H9 (cell line): ENCODE measurements at regions not wholly inside any gene's neighbourhood (a gene's known extent, or its start where the extent isn't known, plus 50 kb on each side); places are given as distances from the start of the nearest gene placed in this dataset.

Experiments used
- DNase-seq: peaks from one replicate; pipeline ENCODE4 v3.0.0-alpha.2; 2017
- H2AFZ ChIP-seq: one replicate; pipeline ENCODE4 v1.6.1; 2013; ENCODE audit warnings: mild to moderate bottlenecking, low read length, control low read depth, moderate library complexity
- H2AK5ac ChIP-seq: 2 replicates; pipeline ENCODE4 v1.6.1; 2013; ENCODE audit warnings: low read length, control low read depth, mixed read lengths; ENCODE audit not compliant: insufficient read length
- H2BK120ac ChIP-seq: one replicate; pipeline ENCODE4 v1.6.1; 2013; ENCODE audit warnings: low read depth, mild to moderate bottlenecking, low read length, control low read depth, inconsistent platforms; ENCODE audit not compliant: poor library complexity, severe bottlenecking
- H2BK12ac ChIP-seq: 2 replicates; pipeline ENCODE4 v1.6.1; 2013; ENCODE audit warnings: low read length, control low read depth, mixed read lengths, low read depth; ENCODE audit not compliant: insufficient read length
- H2BK15ac ChIP-seq: 2 replicates; pipeline ENCODE4 v1.6.1; 2013; ENCODE audit warnings: low read depth, low read length, control low read depth
- H2BK20ac ChIP-seq: one replicate; pipeline ENCODE4 v1.6.1; 2013; ENCODE audit warnings: low read depth, mild to moderate bottlenecking, low read length, control low read depth, inconsistent platforms; ENCODE audit not compliant: poor library complexity, severe bottlenecking
- H2BK5ac ChIP-seq: 2 replicates; pipeline ENCODE4 v1.6.1; 2013; ENCODE audit warnings: low read length, control low read depth, mixed read lengths; ENCODE audit not compliant: insufficient read length
- H3K14ac ChIP-seq: 2 replicates; pipeline ENCODE4 v1.6.1; 2013; ENCODE audit warnings: low read length, control low read depth; ENCODE audit not compliant: insufficient read depth
- H3K18ac ChIP-seq: 2 replicates; pipeline ENCODE4 v1.6.1; 2013; ENCODE audit warnings: low read depth, mild to moderate bottlenecking, mixed read lengths, low read length, control low read depth; ENCODE audit not compliant: insufficient read length
- H3K23ac ChIP-seq: 2 replicates; pipeline ENCODE4 v1.6.1; 2013; ENCODE audit warnings: low read length, control low read depth, mixed read lengths, low read depth; ENCODE audit not compliant: insufficient read length
- H3K23me2 ChIP-seq: 2 replicates; pipeline ENCODE4 v1.6.1; 2013; ENCODE audit warnings: low read depth, mild to moderate bottlenecking, mixed read lengths, low read length, control low read depth; ENCODE audit not compliant: insufficient read length, poor library complexity, severe bottlenecking
- H3K27ac ChIP-seq: 2 replicates; pipeline ENCODE4 v1.5.1; 2013; ENCODE audit warnings: low read length, control low read depth, mixed read lengths, low read depth; ENCODE audit not compliant: insufficient read length
- H3K27me3 ChIP-seq: 2 replicates; pipeline ENCODE4 v1.6.1; 2013; ENCODE audit warnings: low read length, control low read depth, inconsistent platforms; ENCODE audit not compliant: insufficient read depth
- H3K4ac ChIP-seq: 2 replicates; pipeline ENCODE4 v1.6.1; 2013; ENCODE audit warnings: low read depth, mild to moderate bottlenecking, control low read depth, inconsistent platforms, low read length, moderate library complexity
- H3K4me1 ChIP-seq: 2 replicates; pipeline ENCODE4 v1.6.1; 2013; ENCODE audit warnings: low read length, control low read depth, inconsistent platforms; ENCODE audit not compliant: insufficient read depth
- H3K4me2 ChIP-seq: 2 replicates; pipeline ENCODE4 v1.6.1; 2013; ENCODE audit warnings: low read length, control low read depth, mixed read lengths; ENCODE audit not compliant: insufficient read length, insufficient read depth
- H3K56ac ChIP-seq: 2 replicates; pipeline ENCODE4 v1.6.1; 2013; ENCODE audit warnings: low read depth, mild to moderate bottlenecking, mixed read lengths, low read length, control low read depth; ENCODE audit not compliant: insufficient read length
- H3K79me1 ChIP-seq: 2 replicates; pipeline ENCODE4 v1.6.1; 2013; ENCODE audit warnings: low read depth, mild to moderate bottlenecking, moderate library complexity, low read length, control low read depth, inconsistent platforms; ENCODE audit not compliant: insufficient read depth, poor library complexity, severe bottlenecking
- H3K79me2 ChIP-seq: 2 replicates; pipeline ENCODE4 v1.6.1; 2013; ENCODE audit warnings: low read length, control low read depth, inconsistent platforms; ENCODE audit not compliant: insufficient read depth
- H3K9ac ChIP-seq: 2 replicates; pipeline ENCODE4 v1.6.1; 2013; ENCODE audit warnings: low read length, control low read depth, mixed read lengths; ENCODE audit not compliant: insufficient read length; ENCODE audit errors: extremely low read depth
- H3K9me3 ChIP-seq: one replicate; pipeline ENCODE4 v1.6.1; 2013; ENCODE audit warnings: low read depth, low read length, inconsistent platforms; ENCODE audit not compliant: control insufficient read depth
- H3T11ph ChIP-seq: one replicate; pipeline ENCODE4 v1.6.1; 2013; ENCODE audit warnings: mild to moderate bottlenecking, low read length, control low read depth, inconsistent platforms
- H4K20me1 ChIP-seq: one replicate; pipeline ENCODE4 v1.6.1; 2013; ENCODE audit not compliant: control insufficient read depth, insufficient read length, insufficient read depth
- H4K5ac ChIP-seq: 2 replicates; pipeline ENCODE4 v1.6.1; 2013; ENCODE audit warnings: low read depth, mild to moderate bottlenecking, mixed read lengths, low read length, control low read depth; ENCODE audit not compliant: insufficient read length
- H4K8ac ChIP-seq: replicated peaks from 2 replicates; pipeline ENCODE4 v1.6.1; 2013; ENCODE audit warnings: low read length, control low read depth, mixed read lengths, low read depth; ENCODE audit not compliant: insufficient read length
- H4K91ac ChIP-seq: 2 replicates; pipeline ENCODE4 v1.6.1; 2013; ENCODE audit warnings: low read depth, mild to moderate bottlenecking, moderate library complexity, mixed read lengths, low read length, control low read depth; ENCODE audit not compliant: insufficient read length
- H3K27ac Mint-ChIP-seq, 3 experiments: 2 replicates in 2 of 3; 3 replicates in 1 of 3; pipeline ENCODE4 v1.8.0; 2020 to 2021; ENCODE audit warnings: mixed read lengths in 3 of 3, mild to moderate bottlenecking in 1 of 3, moderate library complexity in 1 of 3
- H3K27me3 Mint-ChIP-seq: 2 replicates; pipeline ENCODE4 v1.8.0; 2021; ENCODE audit warnings: low read depth, mild to moderate bottlenecking, moderate library complexity, mixed read lengths
- H3K36me3 Mint-ChIP-seq, 3 experiments: 2 replicates in 2 of 3; 3 replicates in 1 of 3; pipeline ENCODE4 v1.8.0; 2020 to 2021; ENCODE audit warnings: low read depth in 3 of 3, mixed read lengths in 3 of 3; ENCODE audit not compliant: insufficient read depth in 1 of 3
- H3K4me1 Mint-ChIP-seq, 2 experiments: 2 replicates each; pipeline ENCODE4 v1.8.0; 2020; ENCODE audit warnings: mixed read lengths in 2 of 2
- H3K4me3 Mint-ChIP-seq, 2 experiments: 2 replicates in 1 of 2; 3 replicates in 1 of 2; pipeline ENCODE4 v1.8.0; 2020 to 2021; ENCODE audit warnings: mild to moderate bottlenecking in 2 of 2, mixed read lengths in 2 of 2, moderate library complexity in 1 of 2
- H3K9me3 Mint-ChIP-seq, 2 experiments: 2 replicates in 1 of 2; 3 replicates in 1 of 2; pipeline ENCODE4 v1.8.0; 2020; ENCODE audit warnings: mild to moderate bottlenecking in 2 of 2, mixed read lengths in 2 of 2, moderate library complexity in 1 of 2
- WGBS: extraction: QIAGEN DNeasy Blood & Tissue Kit; methylation state at CpG from one replicate; pipeline ENCODE4 v1.1.7; 2013; ENCODE audit warnings: missing lambda C conversion rate, low lambda C conversion rate, mixed read lengths; ENCODE audit not compliant: insufficient read length; ENCODE audit errors: extremely low coverage; 5-methylcytosine and 5-hydroxymethylcytosine counted together
- TF ChIP-seq, protein P1 (sequence below): fragments of 200-600 bp; sonication (generic); conservative IDR thresholded peaks from 3 replicates; pipeline ENCODE4 v1.8.0; 2021; ENCODE audit warnings: antibody characterized with exemption, mild to moderate bottlenecking

DNA sequence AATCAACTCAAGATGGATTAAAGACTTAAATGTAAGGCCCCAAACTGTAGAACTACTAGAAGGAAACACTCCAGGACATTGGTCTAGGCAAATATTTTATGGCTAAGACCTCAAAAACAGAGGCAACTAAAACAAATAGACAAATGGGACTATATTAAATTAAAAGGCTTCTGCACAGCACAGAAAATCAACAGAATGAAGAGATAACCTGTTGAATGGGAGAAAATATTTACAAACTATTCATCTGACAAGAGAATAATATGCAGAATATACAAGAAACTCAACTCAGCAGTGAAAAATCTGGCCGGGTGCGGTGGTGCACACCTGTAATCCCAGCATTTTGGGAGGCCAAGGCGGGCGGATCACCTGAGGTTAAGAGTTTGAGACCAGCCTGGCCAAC lies 84.1 kb upstream of the HNRNPU start:
- Histone ChIP-seq H3K79me1 (no peaks in the 10 kb centered on the region), H3K79me2 (no peaks in the 10 kb centered on the region), H4K8ac (no peak overlapping the region), H3K27ac (no peak overlapping the region), H3K4me1 (no peaks in the 10 kb centered on the region), H2BK20ac (no peak overlapping the region), H3K9ac (no peak overlapping the region), H3K27me3 (no peaks in the 10 kb centered on the region), H3K23me2 (no peaks in the 10 kb centered on the region), H3K4me2 (no peak overlapping the region), H2AFZ (no peak overlapping the region), H2BK12ac (no peak overlapping the region), H3K56ac (no peak overlapping the region), H3K14ac (no peak overlapping the region), H4K20me1 (no peaks in the 10 kb centered on the region), H2AK5ac (no peak overlapping the region), H4K5ac (no peak overlapping the region), H2BK15ac (no peak overlapping the region), H3K4ac (no peak overlapping the region), H4K91ac (no peak overlapping the region), H3K9me3 (no peaks in the 10 kb centered on the region), H2BK5ac (no peak overlapping the region), H3K18ac (no peak overlapping the region), H3K23ac (no peak overlapping the region), H2BK120ac (no peak overlapping the region), H3T11ph (no peak overlapping the region)
- peaks cover 2% of the 10 kb centered on the region; the same call in 1 of the 2 replicates for H3K27me3 Mint-ChIP-seq
- no peaks in the 10 kb centered on the region for H3K4me1 Mint-ChIP-seq
- TF ChIP-seq, protein P1, sequence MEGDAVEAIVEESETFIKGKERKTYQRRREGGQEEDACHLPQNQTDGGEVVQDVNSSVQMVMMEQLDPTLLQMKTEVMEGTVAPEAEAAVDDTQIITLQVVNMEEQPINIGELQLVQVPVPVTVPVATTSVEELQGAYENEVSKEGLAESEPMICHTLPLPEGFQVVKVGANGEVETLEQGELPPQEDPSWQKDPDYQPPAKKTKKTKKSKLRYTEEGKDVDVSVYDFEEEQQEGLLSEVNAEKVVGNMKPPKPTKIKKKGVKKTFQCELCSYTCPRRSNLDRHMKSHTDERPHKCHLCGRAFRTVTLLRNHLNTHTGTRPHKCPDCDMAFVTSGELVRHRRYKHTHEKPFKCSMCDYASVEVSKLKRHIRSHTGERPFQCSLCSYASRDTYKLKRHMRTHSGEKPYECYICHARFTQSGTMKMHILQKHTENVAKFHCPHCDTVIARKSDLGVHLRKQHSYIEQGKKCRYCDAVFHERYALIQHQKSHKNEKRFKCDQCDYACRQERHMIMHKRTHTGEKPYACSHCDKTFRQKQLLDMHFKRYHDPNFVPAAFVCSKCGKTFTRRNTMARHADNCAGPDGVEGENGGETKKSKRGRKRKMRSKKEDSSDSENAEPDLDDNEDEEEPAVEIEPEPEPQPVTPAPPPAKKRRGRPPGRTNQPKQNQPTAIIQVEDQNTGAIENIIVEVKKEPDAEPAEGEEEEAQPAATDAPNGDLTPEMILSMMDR = no peak
- H3K9me3 Mint-ChIP-seq = no peaks in the 10 kb centered on the region
- H3K36me3 Mint-ChIP-seq = no peaks in the 10 kb centered on the region
- no peak overlapping the region for H3K4me3 Mint-ChIP-seq
- DNase-seq = no peak
- no peak overlapping the region for H3K27ac Mint-ChIP-seq
- no CpG with 5 or more reads among the region's 4 CpGs for WGBS
